SK-N-SH (cell line): ENCODE measurements at regions not wholly inside any gene's neighbourhood (a gene's known extent, or its start where the extent isn't known, plus 50 kb on each side); places are given as distances from the start of the nearest gene placed in this dataset.

ENCODE experiments used
- EZH2phosphoT487 ChIP-seq: fragments of 200-600 bp; sonication (generic); IDR thresholded peaks from 2 replicates; pipeline ENCODE4 v1.6.1; 2017; ENCODE audit warnings: low read depth, mixed run types, mild to moderate bottlenecking, antibody characterized with exemption, moderate library complexity, borderline replicate concordance
- FOSL2 ChIP-seq: IDR thresholded peaks from 2 replicates; pipeline ENCODE4 v1.4.0; 2012; ENCODE audit warnings: low read depth, mild to moderate bottlenecking, moderate library complexity, borderline replicate concordance
- GATA2 ChIP-seq: sonication (generic); formaldehyde crosslinking; IDR thresholded peaks from 2 replicates; pipeline ENCODE4 v1.5.0; 2020; ENCODE audit warnings: mild to moderate bottlenecking, missing genetic modification reagents
- MAX ChIP-seq: IDR thresholded peaks from 2 replicates; pipeline ENCODE4 v1.4.0; 2012; ENCODE audit warnings: low read depth
- MXI1 ChIP-seq: IDR thresholded peaks from 2 replicates; pipeline ENCODE4 v1.6.1; 2012; ENCODE audit warnings: mild to moderate bottlenecking, low read depth, low read length, improper control_type of control experiment
- RCOR1 ChIP-seq: fragments of 150-350 bp; IDR thresholded peaks from 2 replicates; pipeline ENCODE4 v1.6.1; 2017; ENCODE audit warnings: antibody characterized with exemption, low read length
- REST ChIP-seq: IDR thresholded peaks from 2 replicates; pipeline ENCODE4 v1.6.1; 2012; ENCODE audit warnings: mild to moderate bottlenecking, low read depth, low read length, moderate library complexity
- RFX5 ChIP-seq: IDR thresholded peaks from 2 replicates; pipeline ENCODE4 v1.6.1; 2012; ENCODE audit warnings: mild to moderate bottlenecking, improper control_type of control experiment, low read length
- TAF1 ChIP-seq: IDR thresholded peaks from 2 replicates; pipeline ENCODE4 v1.6.1; 2012; ENCODE audit warnings: low read depth, mild to moderate bottlenecking, low read length, moderate library complexity, borderline replicate concordance
- TEAD4 ChIP-seq: IDR thresholded peaks from 2 replicates; pipeline ENCODE4 v1.4.0; 2012; ENCODE audit warnings: mild to moderate bottlenecking, borderline replicate concordance; ENCODE audit not compliant: insufficient read depth
- YY1 ChIP-seq: IDR thresholded peaks from 2 replicates; pipeline ENCODE4 v1.4.0; 2012; ENCODE audit warnings: low read depth, mild to moderate bottlenecking
- TF ChIP-seq, protein P1 (sequence below): fragments of 200-600 bp; sonication (generic); IDR thresholded peaks from 2 replicates; pipeline ENCODE4 v1.6.1; 2017; ENCODE audit warnings: antibody characterized with exemption, mild to moderate bottlenecking, moderate library complexity
- TF ChIP-seq, protein P2 (sequence below): IDR thresholded peaks from 2 replicates; pipeline ENCODE4 v1.4.0; 2012; ENCODE audit warnings: low read depth, borderline replicate concordance
- TF ChIP-seq, protein P3 (sequence below): IDR thresholded peaks from 2 replicates; pipeline ENCODE4; 2012

DNA sequence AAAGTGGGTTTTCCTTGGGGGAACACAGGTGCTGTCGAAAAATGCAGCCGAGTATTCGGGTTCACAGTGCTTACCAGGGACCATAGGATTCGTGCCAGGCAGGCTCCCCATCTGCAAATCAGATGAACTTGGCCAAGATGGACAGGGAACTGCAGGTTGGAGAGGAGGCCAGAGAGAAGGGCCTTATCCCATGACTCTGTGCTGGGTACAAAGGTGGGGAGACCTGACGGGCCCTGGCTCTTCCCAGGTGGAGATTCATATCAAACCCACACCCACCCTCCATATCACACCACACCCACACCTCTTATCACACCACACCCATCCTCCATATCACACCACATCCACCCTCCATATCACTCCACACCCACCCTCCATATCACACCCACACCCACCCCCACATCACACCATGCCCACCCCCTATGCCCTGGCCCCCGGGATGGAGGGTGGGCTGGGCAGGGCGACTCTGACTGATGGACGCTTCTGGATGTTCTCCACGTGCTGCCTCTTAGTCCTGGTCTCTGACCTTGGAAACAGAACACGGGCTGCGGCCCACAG lies 319.7 kb downstream of the ADGRD1 start:
- TF ChIP-seq, protein P1, sequence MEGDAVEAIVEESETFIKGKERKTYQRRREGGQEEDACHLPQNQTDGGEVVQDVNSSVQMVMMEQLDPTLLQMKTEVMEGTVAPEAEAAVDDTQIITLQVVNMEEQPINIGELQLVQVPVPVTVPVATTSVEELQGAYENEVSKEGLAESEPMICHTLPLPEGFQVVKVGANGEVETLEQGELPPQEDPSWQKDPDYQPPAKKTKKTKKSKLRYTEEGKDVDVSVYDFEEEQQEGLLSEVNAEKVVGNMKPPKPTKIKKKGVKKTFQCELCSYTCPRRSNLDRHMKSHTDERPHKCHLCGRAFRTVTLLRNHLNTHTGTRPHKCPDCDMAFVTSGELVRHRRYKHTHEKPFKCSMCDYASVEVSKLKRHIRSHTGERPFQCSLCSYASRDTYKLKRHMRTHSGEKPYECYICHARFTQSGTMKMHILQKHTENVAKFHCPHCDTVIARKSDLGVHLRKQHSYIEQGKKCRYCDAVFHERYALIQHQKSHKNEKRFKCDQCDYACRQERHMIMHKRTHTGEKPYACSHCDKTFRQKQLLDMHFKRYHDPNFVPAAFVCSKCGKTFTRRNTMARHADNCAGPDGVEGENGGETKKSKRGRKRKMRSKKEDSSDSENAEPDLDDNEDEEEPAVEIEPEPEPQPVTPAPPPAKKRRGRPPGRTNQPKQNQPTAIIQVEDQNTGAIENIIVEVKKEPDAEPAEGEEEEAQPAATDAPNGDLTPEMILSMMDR, result no peak
- no peak for TF ChIP-seq RFX5
- TF ChIP-seq GATA2 (CRISPR knock-in tag), result no peak
- no peak for TF ChIP-seq MXI1
- no peak for TF ChIP-seq TEAD4
- TF ChIP-seq TAF1, result no peak
- TF ChIP-seq YY1, result no peak
- no peak for TF ChIP-seq REST
- TF ChIP-seq, protein P2, sequence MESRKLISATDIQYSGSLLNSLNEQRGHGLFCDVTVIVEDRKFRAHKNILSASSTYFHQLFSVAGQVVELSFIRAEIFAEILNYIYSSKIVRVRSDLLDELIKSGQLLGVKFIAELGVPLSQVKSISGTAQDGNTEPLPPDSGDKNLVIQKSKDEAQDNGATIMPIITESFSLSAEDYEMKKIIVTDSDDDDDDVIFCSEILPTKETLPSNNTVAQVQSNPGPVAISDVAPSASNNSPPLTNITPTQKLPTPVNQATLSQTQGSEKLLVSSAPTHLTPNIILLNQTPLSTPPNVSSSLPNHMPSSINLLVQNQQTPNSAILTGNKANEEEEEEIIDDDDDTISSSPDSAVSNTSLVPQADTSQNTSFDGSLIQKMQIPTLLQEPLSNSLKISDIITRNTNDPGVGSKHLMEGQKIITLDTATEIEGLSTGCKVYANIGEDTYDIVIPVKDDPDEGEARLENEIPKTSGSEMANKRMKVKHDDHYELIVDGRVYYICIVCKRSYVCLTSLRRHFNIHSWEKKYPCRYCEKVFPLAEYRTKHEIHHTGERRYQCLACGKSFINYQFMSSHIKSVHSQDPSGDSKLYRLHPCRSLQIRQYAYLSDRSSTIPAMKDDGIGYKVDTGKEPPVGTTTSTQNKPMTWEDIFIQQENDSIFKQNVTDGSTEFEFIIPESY, result no peak
- TF ChIP-seq MAX, result no peak
- TF ChIP-seq EZH2phosphoT487, result no peak
- TF ChIP-seq RCOR1, result no peak
- TF ChIP-seq FOSL2, result no peak
- TF ChIP-seq, protein P3, sequence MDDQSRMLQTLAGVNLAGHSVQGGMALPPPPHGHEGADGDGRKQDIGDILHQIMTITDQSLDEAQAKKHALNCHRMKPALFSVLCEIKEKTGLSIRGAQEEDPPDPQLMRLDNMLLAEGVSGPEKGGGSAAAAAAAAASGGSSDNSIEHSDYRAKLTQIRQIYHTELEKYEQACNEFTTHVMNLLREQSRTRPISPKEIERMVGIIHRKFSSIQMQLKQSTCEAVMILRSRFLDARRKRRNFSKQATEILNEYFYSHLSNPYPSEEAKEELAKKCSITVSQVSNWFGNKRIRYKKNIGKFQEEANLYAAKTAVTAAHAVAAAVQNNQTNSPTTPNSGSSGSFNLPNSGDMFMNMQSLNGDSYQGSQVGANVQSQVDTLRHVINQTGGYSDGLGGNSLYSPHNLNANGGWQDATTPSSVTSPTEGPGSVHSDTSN, result no peak
